GM19455 (cell line): ENCODE measurements at regions not wholly inside any gene's neighbourhood (a gene's known extent, or its start where the extent isn't known, plus 50 kb on each side); places are given as distances from the start of the nearest gene placed in this dataset.
"Not testable (repeated sequence)": the region's sequence is repeated elsewhere in the genome, so short reads cannot be mapped to it uniquely, and the experiment has no call there.

Source experiments
- ATAC-seq: cut with Tn5 transposase; IDR thresholded peaks from one replicate; pipeline ENCODE4 v1.9.1; 2021; ENCODE audit not compliant: unreplicated experiment

DNA sequence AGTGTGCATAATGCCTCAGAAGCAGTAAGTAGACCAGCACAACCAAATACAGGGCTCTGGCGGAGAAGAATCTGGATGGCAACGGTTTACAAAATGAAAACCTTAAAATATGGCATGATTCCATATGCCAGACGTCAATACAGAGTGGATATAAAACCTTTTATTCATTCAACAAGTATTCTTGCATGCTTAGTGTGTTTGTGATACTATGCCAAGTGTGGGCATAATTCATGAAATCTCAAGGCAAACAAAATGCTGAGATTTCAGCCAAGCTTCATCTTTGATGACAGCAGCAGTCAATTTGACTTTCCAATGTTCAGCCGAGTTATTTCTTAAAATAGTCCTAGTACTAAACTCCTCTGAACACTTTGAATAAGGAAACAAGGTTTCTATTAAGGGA is 119.4 kb downstream of the CD24 start:
- no peak for ATAC-seq

- no peak for ATAC-seq
These were observed 124.7 kb downstream of the CD24 start for GRCh38 chr6:106849676-106850332.

GRCh38 chr6:106849120-106849519 is 125.4 kb downstream of the CD24 start:
- ATAC-seq: no peak

DNA sequence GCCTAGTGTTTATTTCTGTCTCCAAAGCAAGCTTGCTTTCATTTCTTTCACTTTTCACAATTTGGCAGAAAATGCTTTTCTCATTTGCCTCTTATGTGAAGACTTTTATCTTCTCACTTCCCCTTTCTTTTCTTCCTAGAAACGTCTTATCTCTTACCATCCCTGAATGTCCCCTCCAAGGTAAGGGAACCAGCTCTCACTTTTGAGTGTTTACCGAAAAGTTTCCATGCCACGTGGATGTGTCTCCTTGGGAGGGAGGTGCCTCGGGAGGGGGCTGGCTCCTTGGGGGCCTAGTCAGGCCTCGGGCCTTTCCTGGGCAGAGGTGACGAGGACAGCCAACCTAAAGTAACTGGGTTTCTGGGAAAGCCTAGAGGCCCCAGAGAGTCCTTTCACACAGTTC is 127.4 kb downstream of the CD24 start:
- no peak for ATAC-seq

DNA sequence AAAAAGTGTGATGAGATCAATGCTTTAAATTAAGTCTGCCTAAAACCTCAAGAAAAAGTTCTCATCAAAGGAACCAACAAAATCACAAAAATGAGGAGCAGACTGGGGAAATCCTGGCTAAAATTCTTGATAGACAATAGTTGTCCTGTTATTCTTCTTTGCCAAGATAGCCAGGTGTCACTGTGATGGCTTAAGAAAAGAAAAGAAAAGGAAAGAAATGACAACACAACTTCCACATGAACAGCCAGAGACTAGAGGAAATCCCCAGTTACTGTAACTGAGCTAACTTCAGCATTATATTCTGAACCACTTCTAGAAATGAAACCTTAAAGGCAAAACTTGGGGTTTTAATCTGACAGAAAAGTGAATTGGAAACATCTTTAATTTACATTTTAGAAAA is 129.6 kb downstream of the CD24 start:
- peak; percentile 64 for ATAC-seq

DNA sequence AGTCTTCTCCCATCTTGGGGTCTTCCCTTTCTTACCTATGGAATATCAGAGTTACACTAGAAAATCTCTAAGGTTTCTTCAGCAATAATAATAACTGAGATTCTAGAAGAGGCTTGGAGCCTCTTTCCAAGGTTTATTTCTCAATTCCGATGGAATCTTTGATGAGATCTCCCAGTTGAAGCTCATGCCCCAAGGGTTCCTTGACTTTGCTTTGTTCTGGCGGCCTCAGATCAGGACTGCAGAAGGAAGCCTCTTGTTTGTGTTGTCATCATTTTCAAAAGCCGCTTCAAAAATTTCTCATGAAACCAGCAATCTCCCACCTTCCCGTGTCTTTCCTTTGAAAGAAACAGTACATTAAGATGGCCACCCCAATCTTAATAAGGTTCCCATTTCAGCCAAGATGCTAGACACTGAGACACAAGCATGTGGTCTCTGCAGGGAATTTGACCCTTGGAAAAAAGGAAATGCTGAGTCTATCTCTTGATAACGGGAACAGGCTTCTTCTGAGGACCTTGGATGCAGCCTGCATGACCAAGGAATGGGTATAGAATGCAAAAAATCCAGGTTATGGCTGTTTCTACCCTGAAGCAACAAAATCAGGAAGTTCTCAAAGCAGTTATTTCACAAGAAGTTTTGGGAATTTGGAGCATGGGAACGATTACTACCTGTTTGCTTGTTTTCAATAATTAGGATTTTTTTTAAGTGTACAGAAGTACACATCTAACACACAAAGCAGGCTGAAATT is 141.6 kb downstream of the CD24 start:
- no peak for ATAC-seq

DNA sequence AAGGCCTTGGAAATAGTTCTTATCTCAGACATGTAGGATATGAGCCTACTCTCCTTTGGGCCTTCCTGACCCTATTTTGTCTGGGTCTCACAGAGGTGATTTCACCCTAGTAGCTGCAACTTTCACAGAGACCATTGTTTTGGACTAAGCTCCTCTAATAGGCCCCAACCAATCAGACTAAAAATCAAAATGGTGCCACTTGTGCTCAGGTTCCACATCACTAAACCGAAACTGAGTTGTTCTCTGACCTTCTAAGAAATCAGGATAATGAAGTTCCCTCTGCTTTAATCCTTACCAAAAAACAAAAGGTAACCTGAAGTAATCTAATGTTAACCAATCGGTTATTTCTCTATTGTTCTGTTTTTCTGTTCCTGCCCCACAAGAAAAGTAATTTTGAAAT is 143.6 kb downstream of the CD24 start:
- no peak for ATAC-seq

DNA sequence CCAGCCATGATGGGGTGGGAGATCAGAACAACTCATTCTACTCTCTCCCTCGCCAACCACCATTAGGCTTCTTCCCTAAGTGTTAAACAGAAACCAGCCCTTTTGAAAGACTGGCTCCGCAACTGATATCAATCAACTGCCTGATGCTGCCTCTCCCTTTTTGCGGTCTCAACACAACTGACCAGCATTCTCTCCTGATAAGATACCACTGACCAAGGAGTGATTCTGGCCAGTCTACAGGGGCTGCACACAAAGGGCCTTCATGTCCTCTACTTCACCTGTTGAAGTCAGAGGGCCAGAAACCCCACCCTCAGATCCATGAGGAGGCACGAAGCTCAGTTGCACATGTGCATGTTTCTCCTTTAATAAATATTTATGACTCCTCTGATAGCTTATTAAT is 145.1 kb downstream of the CD24 start:
- no peak for ATAC-seq

DNA sequence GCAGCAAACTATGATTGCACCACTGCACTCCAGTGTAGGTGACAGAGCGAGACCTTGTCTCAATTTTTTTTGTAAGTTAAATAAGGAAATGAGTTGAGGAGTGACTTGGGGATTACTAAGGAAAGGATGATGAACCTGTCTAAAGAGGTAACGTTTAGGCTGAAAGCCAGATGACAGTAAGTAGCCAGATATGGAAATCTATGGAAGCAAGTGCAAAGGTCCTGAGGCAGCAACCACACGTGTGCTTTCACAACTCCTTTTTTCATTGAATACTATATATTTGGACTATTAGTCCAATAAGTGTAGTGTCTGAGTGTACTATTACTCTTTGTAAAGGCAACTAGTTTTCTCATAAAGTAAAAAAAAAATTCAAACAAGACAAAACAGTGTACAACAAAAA is 147.4 kb downstream of the CD24 start:
- ATAC-seq: no peak

- ATAC-seq: no peak
These were observed 149.4 kb downstream of the CD24 start for GRCh38 chr6:106825156-106825555.

GRCh38 chr6:106823732-106824351 is 150.7 kb downstream of the CD24 start:
- ATAC-seq: no peak

DNA sequence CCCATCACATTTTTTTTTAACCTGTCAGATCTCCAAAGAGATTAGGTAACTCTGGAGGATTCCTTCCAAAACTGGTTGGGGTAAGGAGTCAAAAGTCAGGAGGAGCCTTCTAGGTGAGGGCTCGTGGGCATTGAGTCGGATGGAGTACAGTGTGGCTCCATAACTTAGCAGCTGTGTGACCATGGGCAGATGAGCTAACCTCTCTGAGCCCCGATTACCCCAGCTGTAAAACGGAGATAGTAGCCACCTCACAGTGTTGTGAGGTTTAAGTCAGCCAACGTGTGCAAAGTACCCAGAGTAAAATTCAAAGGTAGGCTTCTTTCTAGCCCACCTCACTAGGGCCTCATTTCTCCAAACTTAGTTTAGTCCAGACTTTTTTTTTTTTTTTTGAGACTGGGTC is 151.5 kb downstream of the CD24 start:
- no peak for ATAC-seq

GRCh38 chr6:106820412-106820852 is 154.1 kb downstream of the CD24 start:
- no peak for ATAC-seq

DNA sequence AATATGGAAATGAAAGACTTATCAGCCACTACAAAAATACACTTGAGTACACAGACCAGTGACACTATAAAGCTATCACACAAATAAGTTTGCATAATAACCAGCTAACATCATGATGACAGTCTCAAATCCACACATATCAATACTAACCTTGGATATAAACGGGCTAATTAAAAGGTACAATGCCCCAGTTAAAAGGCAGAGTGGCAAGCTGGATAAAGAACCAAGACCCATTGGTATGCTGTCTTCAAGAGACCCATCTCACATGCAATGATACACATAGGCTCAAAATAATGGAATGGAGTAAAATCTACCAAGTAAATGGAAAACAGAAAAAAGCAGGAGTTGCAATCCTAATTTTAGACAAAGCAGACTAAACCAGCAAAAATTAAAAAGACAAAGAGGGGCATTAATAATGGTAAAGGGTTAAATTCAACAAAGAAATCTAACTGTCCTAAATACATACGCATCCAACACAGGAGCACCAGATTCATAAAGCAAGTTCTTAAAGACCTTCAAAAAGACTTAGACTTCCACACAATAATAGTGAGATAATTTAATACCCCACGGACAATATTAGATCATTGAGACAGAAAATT is 163.3 kb downstream of the CD24 start:
- no peak for ATAC-seq

DNA sequence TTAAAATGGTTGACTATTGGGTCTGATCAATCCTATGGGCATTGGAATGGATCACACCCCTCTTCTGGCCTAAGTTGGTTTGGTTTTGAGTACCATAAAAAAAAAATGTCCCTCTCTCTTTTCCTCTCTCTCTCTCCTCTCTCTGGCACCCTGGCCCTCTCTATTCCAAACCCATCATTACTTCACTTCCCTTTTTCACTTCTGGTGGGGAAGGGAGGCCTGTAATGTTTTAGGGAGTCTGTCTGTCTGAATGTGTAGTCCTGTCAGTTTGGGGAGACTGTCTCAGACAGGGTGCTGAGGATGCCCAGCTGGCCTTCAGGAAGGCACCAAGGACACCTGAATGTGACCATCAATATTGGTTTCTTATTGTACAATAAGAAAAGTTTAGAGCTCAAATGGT is 165.8 kb downstream of the CD24 start:
- ATAC-seq: no peak

DNA sequence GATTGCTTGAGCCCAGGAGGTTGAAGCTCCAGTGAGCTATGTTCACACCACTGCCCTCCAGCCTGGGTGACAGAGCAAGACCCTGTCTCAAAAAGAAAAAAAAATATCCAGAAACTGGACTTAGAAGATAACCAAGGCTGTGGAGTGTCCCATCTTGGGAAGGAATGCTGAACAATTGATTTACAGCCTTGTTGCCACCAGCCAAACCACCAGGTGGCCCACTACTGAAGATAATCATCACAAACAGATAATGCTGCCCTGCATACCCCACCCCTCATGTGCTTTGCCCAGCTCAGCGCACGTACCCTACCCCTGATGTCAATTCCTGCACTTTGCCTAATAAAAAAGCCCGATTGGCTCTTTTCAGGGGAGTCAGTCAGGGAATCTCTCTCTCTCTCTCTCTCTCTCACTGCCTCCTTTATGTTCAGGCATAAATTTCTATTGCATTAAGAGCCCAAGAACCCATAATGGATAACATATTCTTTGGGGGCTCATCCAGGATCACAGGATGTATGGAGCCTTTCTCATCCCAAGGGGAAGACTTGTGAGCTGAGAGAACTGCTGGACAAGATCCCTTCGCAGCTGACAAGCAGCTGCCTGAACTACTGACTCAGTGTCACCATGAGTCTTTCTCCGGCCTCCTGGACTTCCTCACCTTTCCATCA is 166.4 kb downstream of the CD24 start:
- ATAC-seq: no peak

DNA sequence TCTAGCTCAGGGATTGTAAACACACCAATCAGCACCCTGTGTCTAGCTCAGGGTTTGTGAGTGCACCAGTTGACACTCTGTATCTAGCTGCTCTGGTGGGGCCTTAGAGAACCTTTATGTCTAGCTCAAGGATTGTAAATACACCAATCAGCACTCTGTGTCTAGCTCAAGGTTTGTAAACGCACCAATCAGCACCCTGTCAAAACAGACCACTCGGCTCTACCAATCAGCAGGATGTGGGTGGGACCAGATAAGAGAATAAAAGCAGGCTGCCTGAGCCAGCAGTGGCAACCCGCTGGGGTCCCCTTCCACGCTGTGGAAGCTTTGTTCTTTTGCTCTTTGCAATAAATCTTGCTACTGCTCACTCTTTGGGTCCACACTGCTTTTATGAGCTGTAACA is 168.3 kb downstream of the CD24 start:
- ATAC-seq: not testable (repeated sequence)

DNA sequence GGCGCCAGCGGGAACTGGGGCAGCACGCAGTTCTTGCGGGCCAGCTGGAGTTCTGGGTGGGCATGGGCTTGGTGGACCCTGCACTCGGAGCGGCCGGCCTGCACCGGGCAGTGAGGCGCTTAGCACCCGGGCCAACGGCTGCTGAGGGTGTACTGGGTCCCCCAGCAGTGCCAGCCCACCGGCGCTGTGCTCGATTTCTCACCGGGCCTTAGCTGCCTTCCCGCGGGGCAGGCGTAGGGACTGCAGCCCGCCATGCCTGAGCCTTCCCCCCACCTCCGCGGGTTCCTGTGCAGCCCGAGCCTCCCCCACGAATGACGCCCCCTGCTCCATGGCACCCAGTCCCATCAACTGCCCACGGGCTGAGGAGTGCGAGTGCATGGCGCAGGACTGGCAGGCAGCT is 168.8 kb downstream of the CD24 start:
- ATAC-seq: no peak

- ATAC-seq: no peak
These were observed 169.9 kb downstream of the CD24 start for GRCh38 chr6:106804346-106805335.

DNA sequence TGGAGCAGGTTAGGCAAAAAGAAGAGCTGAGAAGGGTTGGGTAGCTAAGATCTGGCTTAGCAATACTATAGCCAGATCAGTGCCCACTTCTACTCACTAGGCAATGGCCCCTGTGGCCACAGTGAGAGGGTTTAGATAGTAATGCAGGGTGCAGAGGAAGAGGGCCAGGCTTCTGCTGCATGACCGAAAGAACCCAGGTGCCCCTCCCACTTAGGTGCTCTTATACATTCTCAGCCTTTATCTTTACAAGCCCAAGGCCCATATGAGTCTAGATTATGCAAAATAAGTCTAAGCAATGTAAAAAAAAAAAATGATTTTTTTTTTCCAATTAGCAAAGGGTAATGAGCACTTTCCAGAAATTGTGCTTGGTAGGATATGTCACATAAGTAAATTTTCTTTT is 171.3 kb downstream of the CD24 start:
- ATAC-seq: no peak
